Globus pallidus (tissue), 1 donor: ENCODE measurements at regions not wholly inside any gene's neighbourhood (a gene's known extent, or its start where the extent isn't known, plus 50 kb on each side); places are given as distances from the start of the nearest gene placed in this dataset.
"Not testable (repeated sequence)": the region's sequence is repeated elsewhere in the genome, so short reads cannot be mapped to it uniquely, and the experiment has no call there.

Experiments used
- DNase-seq: peaks from one replicate; pipeline ENCODE4 v3.0.0-alpha.2; 2015; ENCODE audit warnings: low spot score

GRCh38 chr13:86579662-86580061, 780.4 kb upstream of the SLITRK6 start:
- no peak for DNase-seq

- no peak for DNase-seq
Observed at GRCh38 chr13:86581706-86582105, 782.5 kb upstream of the SLITRK6 start.

- no peak for DNase-seq
Observed at GRCh38 chr13:86584301-86584700, 785.1 kb upstream of the SLITRK6 start.

DNA sequence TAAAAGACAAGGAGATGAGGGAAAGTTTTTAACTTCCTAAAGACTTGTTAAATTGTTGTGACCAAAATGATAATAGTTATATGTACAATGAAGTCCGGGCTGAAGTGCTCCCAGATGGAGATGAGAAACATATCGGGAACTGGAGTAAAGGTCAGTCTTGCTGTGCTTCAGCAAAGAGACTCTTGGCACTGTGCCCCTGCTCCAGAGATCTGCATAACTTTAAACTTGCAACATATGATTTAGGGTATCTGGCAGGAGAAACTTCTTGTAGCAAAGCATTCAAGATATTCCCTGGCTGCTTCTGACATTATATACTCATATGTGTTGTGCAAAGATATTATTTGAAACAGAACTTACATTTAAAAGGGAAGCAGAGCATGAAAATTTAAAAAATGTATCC, 786.6 kb upstream of the SLITRK6 start:
- no peak for DNase-seq

GRCh38 chr13:86591862-86592261, 792.6 kb upstream of the SLITRK6 start:
- DNase-seq = no peak

GRCh38 chr13:86601351-86601750, 802.1 kb upstream of the SLITRK6 start:
- no peak for DNase-seq

DNA sequence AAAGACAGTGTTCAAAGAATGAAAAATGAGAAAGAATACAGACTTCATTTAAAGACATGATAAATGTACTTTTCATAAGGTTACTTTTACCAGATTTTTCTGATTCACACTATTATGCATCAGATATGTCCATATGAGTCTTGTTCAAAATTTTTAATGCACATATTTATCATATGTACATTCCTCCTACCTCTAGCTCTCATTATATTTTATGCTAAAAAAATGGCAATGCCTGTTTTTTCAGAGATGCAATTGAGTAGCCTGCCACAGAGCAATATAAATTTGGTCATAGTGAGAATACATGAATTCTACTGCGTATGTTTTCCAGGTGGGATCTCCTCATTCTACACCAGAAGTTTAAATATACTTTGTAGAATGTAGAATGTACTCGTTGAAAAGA, 807.0 kb upstream of the SLITRK6 start:
- no peak for DNase-seq

DNA sequence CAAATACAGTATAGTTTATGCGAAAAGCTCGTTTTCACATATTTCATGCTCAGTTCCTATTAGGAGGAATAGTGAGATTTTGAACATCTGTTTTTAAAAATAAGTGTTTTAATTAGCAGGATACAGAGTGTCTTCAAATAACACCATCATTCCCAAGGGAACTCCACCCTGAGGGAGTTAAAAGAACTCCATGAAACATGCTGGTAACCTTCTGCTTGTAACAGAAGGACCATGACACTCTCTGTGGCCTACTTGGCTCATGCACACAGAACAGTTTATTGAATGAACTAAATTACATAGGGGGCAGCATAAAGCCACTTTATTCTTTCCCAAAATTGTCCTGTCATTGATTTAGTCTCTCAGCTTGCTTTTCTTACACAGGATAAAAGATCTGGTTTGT, 809.5 kb upstream of the SLITRK6 start:
- no peak for DNase-seq

DNA sequence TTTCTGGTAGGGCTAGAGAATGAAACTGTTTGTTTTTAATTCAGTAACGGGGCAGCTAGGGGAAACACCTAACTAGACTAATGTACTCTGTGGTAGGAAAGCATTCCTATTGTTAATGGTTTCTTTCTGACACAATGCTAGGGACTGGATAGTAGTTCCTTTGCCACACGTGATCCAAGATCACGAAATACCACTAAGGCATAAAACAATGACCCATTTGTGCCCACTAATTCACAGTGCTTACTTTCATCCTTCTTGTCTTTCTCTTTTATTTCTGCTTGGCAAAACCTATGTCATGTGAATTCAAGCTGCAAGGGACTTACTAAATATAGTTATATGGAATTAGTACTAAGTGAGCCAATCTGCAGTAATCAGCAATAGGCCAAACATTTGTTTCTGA, 834.1 kb upstream of the SLITRK6 start:
- DNase-seq = no peak

DNA sequence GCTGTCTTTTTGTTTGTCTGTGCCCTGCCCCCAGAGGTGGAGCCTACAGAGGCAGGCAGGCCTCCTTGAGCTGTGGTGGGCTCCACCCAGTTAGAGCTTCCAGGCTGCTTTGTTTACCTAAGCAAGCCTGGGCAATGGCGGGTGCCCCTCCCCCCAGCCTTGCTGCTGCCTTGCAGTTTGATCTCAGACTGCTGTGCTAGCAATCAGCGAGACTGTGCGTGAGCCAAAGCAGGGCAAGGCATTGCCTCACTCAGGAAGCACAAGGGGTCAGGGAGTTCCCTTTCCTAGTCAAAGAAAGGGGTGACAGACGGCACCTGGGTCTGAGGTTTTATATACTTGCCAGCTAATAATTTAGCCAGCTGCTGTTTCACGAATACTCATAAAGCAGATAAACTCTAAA, 852.0 kb upstream of the SLITRK6 start:
- not testable (repeated sequence) for DNase-seq

DNA sequence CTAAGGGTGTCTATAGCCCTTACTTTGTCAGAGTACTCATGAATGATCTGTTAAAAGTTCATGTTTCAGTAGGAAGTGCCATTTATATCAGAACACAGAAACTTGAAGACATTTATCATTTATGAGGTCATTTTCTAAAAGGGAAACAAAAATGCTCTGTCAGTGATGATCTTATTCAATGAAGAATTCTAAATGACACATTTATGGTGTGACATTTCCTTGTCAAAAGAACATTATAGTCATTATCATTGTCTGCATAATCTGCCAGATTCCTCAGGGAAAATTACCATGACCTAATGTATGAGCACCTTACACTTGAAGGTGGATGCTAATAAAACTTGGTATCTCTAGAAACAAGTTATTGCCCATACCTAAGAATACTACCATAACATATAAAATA, 853.8 kb upstream of the SLITRK6 start:
- no peak for DNase-seq

DNA sequence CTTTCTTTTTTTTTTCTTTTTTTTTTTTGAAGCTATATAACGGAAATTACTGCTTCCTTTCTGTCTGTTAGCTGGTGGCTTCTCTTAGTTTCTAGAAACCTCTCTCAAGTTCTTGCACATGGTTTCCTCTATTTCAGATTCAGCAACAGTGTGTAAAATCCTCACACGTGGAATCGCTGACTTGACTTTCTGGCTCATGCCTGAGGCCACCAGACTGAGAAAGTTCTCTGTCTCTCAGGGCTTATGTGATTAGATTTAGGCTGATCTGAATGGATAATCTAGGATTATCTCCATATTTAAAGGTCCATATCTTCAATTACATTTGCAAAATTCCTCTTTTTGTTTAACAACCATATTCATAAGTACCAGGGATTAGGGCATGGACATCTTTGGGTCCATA, 856.3 kb upstream of the SLITRK6 start:
- no peak for DNase-seq

GRCh38 chr13:86660090-86660489, 860.9 kb upstream of the SLITRK6 start:
- no peak for DNase-seq

DNA sequence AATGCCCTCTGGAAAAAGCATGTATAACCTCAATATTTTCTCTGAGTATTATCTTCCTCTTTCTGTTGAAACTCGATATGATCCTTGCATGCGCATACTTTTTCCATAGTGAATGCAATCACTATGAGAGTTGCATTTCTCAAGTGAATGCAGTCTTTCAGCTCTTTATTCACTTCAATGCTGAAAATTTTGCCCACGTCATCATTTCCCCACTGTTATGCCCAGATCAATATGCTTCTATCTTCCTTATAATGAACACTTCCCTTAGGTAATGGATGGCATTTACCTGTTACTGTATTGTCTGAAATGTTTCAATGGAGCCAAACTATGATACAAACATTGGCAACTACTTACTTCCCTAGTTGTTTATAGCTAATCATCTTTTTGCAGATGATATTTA, 866.6 kb upstream of the SLITRK6 start:
- DNase-seq = no peak

- no peak for DNase-seq
Observed at GRCh38 chr13:86673931-86674431, 874.8 kb upstream of the SLITRK6 start.

- DNase-seq = no peak
Observed at GRCh38 chr13:86681223-86681622, 882.0 kb upstream of the SLITRK6 start.

DNA sequence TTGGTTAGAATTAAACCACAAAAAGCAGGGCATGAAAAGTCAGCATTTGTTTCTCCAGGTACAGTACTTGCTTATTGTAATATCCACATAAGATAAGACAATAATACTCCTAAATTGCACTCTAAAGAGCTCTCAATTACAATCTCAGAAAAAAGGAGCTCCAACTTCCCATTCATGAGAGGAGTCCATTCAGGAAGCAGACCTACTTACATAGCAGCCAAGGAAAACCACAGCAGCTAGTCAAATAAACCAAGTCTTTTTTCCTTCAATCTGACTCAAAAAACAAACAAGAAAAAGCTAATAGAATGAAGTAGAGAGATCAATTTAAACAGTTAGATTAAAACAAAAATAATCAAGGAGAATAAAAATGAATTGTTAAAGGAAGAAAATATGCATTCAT, 885.2 kb upstream of the SLITRK6 start:
- no peak for DNase-seq

DNA sequence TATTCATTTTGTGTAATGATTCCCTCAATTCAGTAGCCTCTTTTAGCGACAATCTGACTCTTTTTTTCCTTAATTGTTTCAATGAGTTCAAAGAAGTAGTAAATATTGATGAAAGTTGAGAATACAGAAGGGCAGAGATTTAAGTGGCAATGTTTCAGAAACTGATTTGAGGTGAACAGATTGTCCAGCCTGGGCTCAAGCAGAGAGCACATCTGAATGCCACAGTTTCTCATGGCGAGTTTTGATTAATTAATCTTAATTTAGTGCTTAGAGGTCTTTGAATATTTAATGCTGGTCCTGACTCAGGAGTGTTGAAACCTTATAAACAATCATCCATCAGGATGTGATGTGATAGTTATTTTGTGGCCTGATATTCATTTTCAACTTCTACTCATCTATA, 890.7 kb upstream of the SLITRK6 start:
- DNase-seq = no peak

GRCh38 chr13:86692291-86692690, 893.1 kb upstream of the SLITRK6 start:
- DNase-seq = no peak

DNA sequence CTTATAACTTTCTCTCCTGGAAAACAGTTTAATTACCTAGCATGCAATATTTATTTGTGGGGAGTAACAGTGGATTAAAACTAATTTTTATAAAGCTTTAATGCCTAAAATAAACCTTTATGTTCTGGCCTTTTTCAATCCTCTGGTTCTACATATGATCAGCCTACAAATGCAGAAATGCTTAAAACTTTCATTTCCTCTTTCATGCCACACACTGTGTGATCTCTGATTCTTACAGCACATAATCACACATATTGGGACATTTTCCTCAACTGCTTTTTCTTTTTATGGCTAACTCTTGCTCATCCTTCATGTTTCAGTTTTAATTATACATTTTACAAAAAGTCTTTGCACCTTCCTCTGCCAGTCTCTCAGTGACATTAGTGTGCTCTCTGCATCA, 910.8 kb upstream of the SLITRK6 start:
- no peak for DNase-seq

- no peak for DNase-seq
Observed at GRCh38 chr13:86710896-86711295, 911.7 kb upstream of the SLITRK6 start.

- DNase-seq = no peak
Observed at GRCh38 chr13:86714495-86714894, 915.3 kb upstream of the SLITRK6 start.

- no peak for DNase-seq
Observed at GRCh38 chr13:86725105-86725504, 925.9 kb upstream of the SLITRK6 start.

- DNase-seq = no peak
Observed at GRCh38 chr13:86729206-86729605, 930.0 kb upstream of the SLITRK6 start.

DNA sequence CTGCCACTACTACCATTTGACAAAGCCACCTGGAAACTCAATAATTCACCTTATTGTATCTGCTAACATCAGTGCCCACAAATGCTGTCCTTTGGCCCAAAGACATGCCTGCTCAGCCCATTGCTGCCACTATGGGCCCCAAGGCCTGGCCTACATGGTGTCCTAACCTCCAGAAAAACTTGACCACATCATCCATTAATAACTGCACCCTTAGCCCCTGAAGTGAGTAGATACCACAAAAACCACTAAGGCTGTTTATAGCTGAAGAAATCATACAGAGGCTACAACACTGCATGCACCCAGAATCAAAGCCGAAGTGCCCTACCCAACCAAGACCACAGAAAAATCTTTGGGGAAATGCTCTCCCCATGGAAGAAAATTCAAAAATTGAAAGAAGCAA, 932.8 kb upstream of the SLITRK6 start:
- no peak for DNase-seq
